Hepatocyte (in vitro differentiated cells): ENCODE measurements at regions not wholly inside any gene's neighbourhood (a gene's known extent, or its start where the extent isn't known, plus 50 kb on each side); places are given as distances from the start of the nearest gene placed in this dataset.
A peak's percentile ranks its signal among the peaks of the same experiment; 100 is the strongest.

Source experiments
- DNase-seq: peaks from one replicate; pipeline ENCODE4 v3.0.0-alpha.2; 2016; ENCODE audit warnings: low spot score
- H2AFZ ChIP-seq: fragments of 200-600 bp; sonication (generic); 2 replicates; pipeline ENCODE4 v1.6.0; 2016; ENCODE audit warnings: antibody characterized with exemption, mild to moderate bottlenecking
- H3K27ac ChIP-seq: fragments of 200-600 bp; sonication (generic); 2 replicates; pipeline ENCODE4 v1.5.1; 2016; ENCODE audit warnings: mild to moderate bottlenecking
- H3K27me3 ChIP-seq: fragments of 200-600 bp; sonication (generic); 2 replicates; pipeline ENCODE4 v1.6.1; 2016
- H3K36me3 ChIP-seq: fragments of 200-600 bp; sonication (generic); replicated peaks from 2 replicates; pipeline ENCODE4 v1.5.1; 2016; ENCODE audit warnings: low read depth; ENCODE audit not compliant: insufficient read depth
- H3K4me1 ChIP-seq: fragments of 200-600 bp; sonication (generic); 2 replicates; pipeline ENCODE4 v1.5.1; 2016; ENCODE audit warnings: mild to moderate bottlenecking, moderate library complexity; ENCODE audit not compliant: insufficient read depth
- H3K4me2 ChIP-seq: fragments of 200-600 bp; sonication (generic); 2 replicates; pipeline ENCODE4 v1.6.0; 2016
- H3K4me3 ChIP-seq: fragments of 200-600 bp; sonication (generic); 2 replicates; pipeline ENCODE4 v1.5.1; 2016; ENCODE audit warnings: mild to moderate bottlenecking
- H3K79me2 ChIP-seq: fragments of 200-600 bp; sonication (generic); 2 replicates; pipeline ENCODE4 v1.6.0; 2017; ENCODE audit warnings: mild to moderate bottlenecking
- H3K9me2 ChIP-seq: fragments of 200-600 bp; sonication (generic); replicated peaks from 2 replicates; pipeline ENCODE4 v1.6.0; 2017; ENCODE audit warnings: mild to moderate bottlenecking; ENCODE audit not compliant: insufficient read depth
- H3K9me3 ChIP-seq: fragments of 200-600 bp; sonication (generic); 2 replicates; pipeline ENCODE4 v1.5.1; 2016; ENCODE audit warnings: low read depth, mild to moderate bottlenecking
- H4K20me1 ChIP-seq: fragments of 200-600 bp; sonication (generic); 2 replicates; pipeline ENCODE4 v1.6.0; 2016; ENCODE audit warnings: mild to moderate bottlenecking; ENCODE audit not compliant: insufficient read depth, poor library complexity, severe bottlenecking
- CTCF ChIP-seq: fragments of 200-600 bp; sonication (generic); IDR thresholded peaks from 2 replicates; pipeline ENCODE4 v1.5.1; 2016; ENCODE audit warnings: antibody characterized with exemption, mild to moderate bottlenecking; ENCODE audit not compliant: poor library complexity
- EZH2 ChIP-seq: fragments of 200-600 bp; sonication (generic); IDR thresholded peaks from 2 replicates; pipeline ENCODE4 v1.6.1; 2016; ENCODE audit warnings: antibody characterized with exemption, mild to moderate bottlenecking, borderline replicate concordance
- EZH2phosphoT487 ChIP-seq: fragments of 200-600 bp; sonication (generic); IDR thresholded peaks from one replicate; pipeline ENCODE4 v1.6.1; 2018; ENCODE audit warnings: antibody characterized with exemption, mild to moderate bottlenecking, low read depth, moderate library complexity; ENCODE audit not compliant: unreplicated experiment, severe bottlenecking
- WGBS: methylation state at CpG from one replicate; pipeline ENCODE4 v1.1.6; 2016; ENCODE audit warnings: low lambda C conversion rate; ENCODE audit errors: missing lambda C conversion rate; 5-methylcytosine and 5-hydroxymethylcytosine counted together

GRCh38 chr1:157239936-157240335 lies 101.7 kb upstream of the ETV3 start:
- Histone ChIP-seq H3K27me3 (no peaks in the 10 kb centered on the region), H3K9me2 (no peaks in the 10 kb centered on the region), H3K4me3 (no peak overlapping the region), H2AFZ (no peak overlapping the region), H4K20me1 (no peaks in the 10 kb centered on the region), H3K4me1 (peaks cover 42% of the 10 kb centered on the region), H3K36me3 (no peaks in the 10 kb centered on the region), H3K9me3 (no peaks in the 10 kb centered on the region), H3K79me2 (no peaks in the 10 kb centered on the region), H3K4me2 (peak overlapping the region; percentile 29), H3K27ac (peak overlapping the region; percentile 59)
- TF ChIP-seq CTCF (no peak), EZH2phosphoT487 (no peak), EZH2 (no peak)
- no peak for DNase-seq

GRCh38 chr1:157238585-157238984 lies 100.4 kb upstream of the ETV3 start:
- H3K27ac ChIP-seq, result peak overlapping the region; percentile 59

GRCh38 chr1:157237981-157238380 lies 99.8 kb upstream of the ETV3 start:
- TF ChIP-seq EZH2, result no peak
- TF ChIP-seq EZH2phosphoT487, result no peak
- TF ChIP-seq CTCF, result no peak
- Histone ChIP-seq H3K4me1 (peaks cover 60% of the 10 kb centered on the region), H4K20me1 (no peaks in the 10 kb centered on the region)

More at GRCh38 chr1:157238585-157238984, 100.4 kb upstream of the ETV3 start:
- Histone ChIP-seq H2AFZ (no peak overlapping the region), H3K4me3 (no peak overlapping the region), H3K9me2 (no peaks in the 10 kb centered on the region), H3K36me3 (no peaks in the 10 kb centered on the region), H3K4me1 (peaks cover 54% of the 10 kb centered on the region), H3K9me3 (no peaks in the 10 kb centered on the region), H3K79me2 (no peaks in the 10 kb centered on the region), H3K4me2 (no peak overlapping the region), H4K20me1 (no peaks in the 10 kb centered on the region), H3K27me3 (no peaks in the 10 kb centered on the region)
- no peak for DNase-seq
- TF ChIP-seq EZH2, result no peak
- no peak for TF ChIP-seq CTCF
- WGBS, result 72% methylated on average over 4 of the region's 4 CpGs

DNA sequence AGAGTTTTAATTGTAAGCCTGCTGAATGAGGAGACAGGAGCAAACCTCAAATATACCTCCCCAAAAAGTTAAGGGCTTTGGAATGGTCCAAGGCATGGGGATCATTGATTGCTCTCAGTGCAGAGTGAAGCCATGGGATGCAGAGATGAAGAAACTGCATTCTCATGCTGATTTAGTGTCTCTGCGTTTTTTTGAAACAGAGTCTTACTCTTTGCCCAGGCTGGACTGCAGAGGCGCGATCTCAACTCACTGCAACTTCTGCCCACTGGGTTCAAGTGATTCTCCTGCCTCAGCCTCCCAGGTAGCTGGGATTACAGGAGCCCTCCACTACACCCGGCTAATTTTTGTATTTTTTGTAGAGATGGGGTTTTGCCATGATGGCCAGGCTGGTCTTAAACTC lies 99.3 kb upstream of the ETV3 start:
- peaks cover 61% of the 10 kb centered on the region for H3K4me1 ChIP-seq
- H3K4me3 ChIP-seq, result no peak overlapping the region
- H3K27me3 ChIP-seq, result no peaks in the 10 kb centered on the region
- H2AFZ ChIP-seq, result no peak overlapping the region
- H3K36me3 ChIP-seq, result no peaks in the 10 kb centered on the region
- 91% methylated on average over 4 of the region's 4 CpGs for WGBS
- H3K9me2 ChIP-seq, result no peaks in the 10 kb centered on the region
- no peaks in the 10 kb centered on the region for H3K79me2 ChIP-seq
- TF ChIP-seq CTCF, result no peak
- TF ChIP-seq EZH2phosphoT487, result no peak
- no peak for TF ChIP-seq EZH2
- H3K9me3 ChIP-seq, result no peaks in the 10 kb centered on the region
- no peak overlapping the region for H3K4me2 ChIP-seq
- H4K20me1 ChIP-seq, result no peaks in the 10 kb centered on the region
- DNase-seq, result no peak
- H3K27ac ChIP-seq, result no peak overlapping the region

More at GRCh38 chr1:157237981-157238380, 99.8 kb upstream of the ETV3 start:
- no peak overlapping the region for H2AFZ ChIP-seq
- 89% methylated on average over 3 of the region's 3 CpGs for WGBS
- H3K4me3 ChIP-seq, result no peak overlapping the region
- no peak overlapping the region for H3K27ac ChIP-seq
- no peak for DNase-seq
- H3K9me2 ChIP-seq, result no peaks in the 10 kb centered on the region
- H3K27me3 ChIP-seq, result no peaks in the 10 kb centered on the region
- no peaks in the 10 kb centered on the region for H3K36me3 ChIP-seq
- H3K4me2 ChIP-seq, result no peak overlapping the region
- H3K79me2 ChIP-seq, result no peaks in the 10 kb centered on the region
- H3K9me3 ChIP-seq, result no peaks in the 10 kb centered on the region
